PC-3 (cell line): ENCODE measurements at regions not wholly inside any gene's neighbourhood (a gene's known extent, or its start where the extent isn't known, plus 50 kb on each side); places are given as distances from the start of the nearest gene placed in this dataset.

Experiments used
- EZH2 ChIP-seq: fragments of 300-600 bp; sonication (generic); IDR thresholded peaks from one replicate; pipeline ENCODE4 v1.6.1; 2017; ENCODE audit warnings: antibody characterized with exemption, mild to moderate bottlenecking, low read length; ENCODE audit not compliant: unreplicated experiment
- EZH2phosphoT487 ChIP-seq: fragments of 300-600 bp; sonication (generic); IDR thresholded peaks from 2 replicates; pipeline ENCODE4 v1.6.1; 2018; ENCODE audit warnings: mild to moderate bottlenecking, antibody characterized with exemption, low read length, borderline replicate concordance
- TF ChIP-seq, protein P1 (sequence below): fragments of 300-600 bp; sonication (generic); conservative IDR thresholded peaks from 2 replicates; pipeline ENCODE4 v1.5.1; 2017; ENCODE audit warnings: antibody characterized with exemption, low read depth, mild to moderate bottlenecking, low read length

GRCh38 chr19:28483197-28483596, 729.8 kb downstream of the UQCRFS1 start:
- TF ChIP-seq, protein P1, sequence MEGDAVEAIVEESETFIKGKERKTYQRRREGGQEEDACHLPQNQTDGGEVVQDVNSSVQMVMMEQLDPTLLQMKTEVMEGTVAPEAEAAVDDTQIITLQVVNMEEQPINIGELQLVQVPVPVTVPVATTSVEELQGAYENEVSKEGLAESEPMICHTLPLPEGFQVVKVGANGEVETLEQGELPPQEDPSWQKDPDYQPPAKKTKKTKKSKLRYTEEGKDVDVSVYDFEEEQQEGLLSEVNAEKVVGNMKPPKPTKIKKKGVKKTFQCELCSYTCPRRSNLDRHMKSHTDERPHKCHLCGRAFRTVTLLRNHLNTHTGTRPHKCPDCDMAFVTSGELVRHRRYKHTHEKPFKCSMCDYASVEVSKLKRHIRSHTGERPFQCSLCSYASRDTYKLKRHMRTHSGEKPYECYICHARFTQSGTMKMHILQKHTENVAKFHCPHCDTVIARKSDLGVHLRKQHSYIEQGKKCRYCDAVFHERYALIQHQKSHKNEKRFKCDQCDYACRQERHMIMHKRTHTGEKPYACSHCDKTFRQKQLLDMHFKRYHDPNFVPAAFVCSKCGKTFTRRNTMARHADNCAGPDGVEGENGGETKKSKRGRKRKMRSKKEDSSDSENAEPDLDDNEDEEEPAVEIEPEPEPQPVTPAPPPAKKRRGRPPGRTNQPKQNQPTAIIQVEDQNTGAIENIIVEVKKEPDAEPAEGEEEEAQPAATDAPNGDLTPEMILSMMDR, result no peak
- TF ChIP-seq EZH2 (no peak), EZH2phosphoT487 (no peak)
